ENCODE measurements at regions not wholly inside any gene's neighbourhood (a gene's known extent, or its start where the extent isn't known, plus 50 kb on each side); places are given as distances from the start of the nearest gene placed in this dataset.

- Histone ChIP-seq H3K9me3 (ENCODE audit: low read depth) (no peaks in the 10 kb centered on the region), H3K27me3 (replicated peaks; ENCODE audit: insufficient read depth) (peaks cover 18% of the 10 kb centered on the region; the same call in 1 of the 2 replicates), H2AFZ (no peak overlapping the region), H3K4me2 (ENCODE audit: unreplicated experiment) (no peak overlapping the region), H3K27ac (no peak overlapping the region), H3K4me1 (ENCODE audit: insufficient read depth) (no peaks in the 10 kb centered on the region), H3K9me2 (ENCODE audit: insufficient read depth) (no peaks in the 10 kb centered on the region), H3F3A (ENCODE audit: insufficient read depth) (no peaks in the 10 kb centered on the region), H3K4me3 (no peak overlapping the region), H3K9ac (no peak overlapping the region), H4K20me1 (ENCODE audit: insufficient read depth) (no peaks in the 10 kb centered on the region), H3K36me3 (ENCODE audit: low read depth) (no peaks in the 10 kb centered on the region), H3K79me2 (ENCODE audit: insufficient read depth) (no peaks in the 10 kb centered on the region)
- 23 to 42% methylated on average over 1 of the region's 1 CpG for WGBS, 2 experiments (ENCODE audit: low coverage in 1 of 2, low lambda C conversion rate in 2 of 2, missing lambda C conversion rate in 2 of 2)
- in situ Hi-C loops (cut with MboI): no loop called here
- no peak for DNase-seq
- no peak for TF ChIP-seq EZH2 (IDR thresholded peaks at IDR 0.05; ENCODE audit: insufficient read depth, poor library complexity, severe bottlenecking)
These were observed 174.8 kb upstream of the CLINT1 start for GRCh38 chr5:158033724-158034123.

- Histone ChIP-seq H3K79me2 (ENCODE audit: insufficient read depth) (no peaks in the 10 kb centered on the region), H3K9me3 (ENCODE audit: low read depth) (no peaks in the 10 kb centered on the region), H2AFZ (no peak overlapping the region), H3K4me2 (ENCODE audit: unreplicated experiment) (no peak overlapping the region), H3K9ac (no peak overlapping the region), H3K4me3 (no peak overlapping the region), H4K20me1 (ENCODE audit: insufficient read depth) (no peaks in the 10 kb centered on the region), H3K27ac (no peak overlapping the region), H3K9me2 (ENCODE audit: insufficient read depth) (no peaks in the 10 kb centered on the region), H3K36me3 (ENCODE audit: low read depth) (no peaks in the 10 kb centered on the region), H3K4me1 (ENCODE audit: insufficient read depth) (no peaks in the 10 kb centered on the region), H3F3A (ENCODE audit: insufficient read depth) (no peaks in the 10 kb centered on the region), H3K27me3 (replicated peaks; ENCODE audit: insufficient read depth) (peaks cover 18% of the 10 kb centered on the region; the same call in 1 of the 2 replicates)
- TF ChIP-seq EZH2 (IDR thresholded peaks at IDR 0.05; ENCODE audit: insufficient read depth, poor library complexity, severe bottlenecking) (no peak), EZH2phosphoT487 (IDR thresholded peaks at IDR 0.05; ENCODE audit: insufficient read depth, low read depth) (no peak)
- in situ Hi-C loops (cut with MboI): no loop called here
- WGBS, 2 experiments (ENCODE audit: low coverage in 1 of 2, low lambda C conversion rate in 2 of 2, missing lambda C conversion rate in 2 of 2): 87 to 95% methylated on average over 5 of the region's 5 CpGs
- DNase-seq: no peak
These were observed 174.1 kb upstream of the CLINT1 start for GRCh38 chr5:158033076-158033475.

- Histone ChIP-seq H3K4me2 (ENCODE audit: unreplicated experiment) (no peak overlapping the region), H3K4me1 (ENCODE audit: insufficient read depth) (peaks cover 1% of the 10 kb centered on the region), H4K20me1 (ENCODE audit: insufficient read depth) (no peaks in the 10 kb centered on the region), H3K9ac (no peak overlapping the region), H3K9me2 (ENCODE audit: insufficient read depth) (no peaks in the 10 kb centered on the region), H3K27me3 (replicated peaks; ENCODE audit: insufficient read depth) (peaks cover 18% of the 10 kb centered on the region; the same call in 1 of the 2 replicates), H3K27ac (no peak overlapping the region), H3F3A (ENCODE audit: insufficient read depth) (peaks cover 5% of the 10 kb centered on the region; the same call in 1 of the 2 replicates), H3K4me3 (no peak overlapping the region), H3K9me3 (ENCODE audit: low read depth) (no peaks in the 10 kb centered on the region), H3K36me3 (ENCODE audit: low read depth) (no peaks in the 10 kb centered on the region), H3K79me2 (ENCODE audit: insufficient read depth) (no peaks in the 10 kb centered on the region), H2AFZ (no peak overlapping the region)
- WGBS, 2 experiments (ENCODE audit: low coverage in 1 of 2, low lambda C conversion rate in 2 of 2, missing lambda C conversion rate in 2 of 2): 80 to 95% methylated on average over 1 of the region's 1 CpG
- TF ChIP-seq EZH2phosphoT487 (IDR thresholded peaks at IDR 0.05; ENCODE audit: insufficient read depth, low read depth): no peak
- no peak for TF ChIP-seq EZH2 (IDR thresholded peaks at IDR 0.05; ENCODE audit: insufficient read depth, poor library complexity, severe bottlenecking)
- DNase-seq: no peak
- in situ Hi-C loops (cut with MboI): no loop called here
These were observed 173.3 kb upstream of the CLINT1 start for GRCh38 chr5:158032246-158032645.

DNA sequence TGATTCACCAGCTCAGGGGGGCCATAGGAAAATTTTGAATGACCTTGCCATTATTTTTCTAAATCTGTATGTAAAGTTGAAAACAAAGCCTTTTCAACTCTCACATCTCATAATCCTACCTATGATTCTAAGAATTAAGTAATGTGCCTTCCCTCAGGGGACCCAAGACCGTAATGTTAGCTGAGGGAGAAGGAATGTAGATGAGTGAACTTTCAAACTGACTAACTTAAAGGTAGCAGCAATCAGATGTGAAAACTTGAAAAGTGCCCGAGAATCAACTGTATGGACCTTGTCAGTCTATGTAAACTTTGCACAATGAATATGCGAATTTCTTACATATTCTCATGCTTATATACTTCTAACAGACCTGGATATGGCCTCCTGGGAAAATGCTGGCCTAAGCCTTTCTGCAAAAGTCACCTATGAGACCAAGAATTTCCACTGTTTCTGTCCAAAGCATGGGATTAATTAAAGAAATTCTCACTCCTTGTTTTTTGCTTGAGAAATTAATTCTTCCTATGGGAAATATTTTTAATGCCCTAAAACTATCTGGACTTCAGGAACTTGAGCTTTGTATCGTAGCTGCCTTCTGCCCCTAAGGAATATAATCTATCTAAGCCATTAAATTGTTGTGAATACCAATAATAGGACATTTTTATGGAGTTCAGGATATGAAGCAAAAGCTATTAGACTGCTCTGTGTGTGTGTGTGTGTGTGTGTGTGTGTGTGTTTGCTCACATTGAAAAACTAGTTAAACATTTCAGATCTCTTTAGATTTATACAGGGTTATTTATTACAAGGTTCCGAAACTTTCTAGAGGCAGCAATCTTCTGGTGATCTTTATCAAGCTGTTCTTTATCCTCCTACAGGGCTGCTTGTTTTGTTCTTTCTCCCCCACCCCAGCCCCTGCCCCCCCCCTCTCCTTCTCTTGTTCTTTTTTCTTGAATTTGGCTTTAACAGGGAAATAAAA is 169.1 kb upstream of the CLINT1 start:
- no peaks in the 10 kb centered on the region for H3K9me3 ChIP-seq (ENCODE audit: low read depth)
- no peaks in the 10 kb centered on the region for H4K20me1 ChIP-seq (ENCODE audit: insufficient read depth)
- in situ Hi-C loops (cut with MboI): no loop called here
- H3K9ac ChIP-seq: no peak overlapping the region
- WGBS, 2 experiments (ENCODE audit: low coverage in 1 of 2, low lambda C conversion rate in 2 of 2, missing lambda C conversion rate in 2 of 2): 78% methylated on average over 5 of the region's 5 CpGs
- TF ChIP-seq EZH2phosphoT487 (IDR thresholded peaks at IDR 0.05; ENCODE audit: insufficient read depth, low read depth) (no peak), EZH2 (IDR thresholded peaks at IDR 0.05; ENCODE audit: insufficient read depth, poor library complexity, severe bottlenecking) (no peak)
- H2AFZ ChIP-seq: no peak overlapping the region
- H3K9me2 ChIP-seq (ENCODE audit: insufficient read depth): no peaks in the 10 kb centered on the region
- H3K36me3 ChIP-seq (ENCODE audit: low read depth): no peaks in the 10 kb centered on the region
- no peak overlapping the region for H3K4me3 ChIP-seq
- peaks cover 18% of the 10 kb centered on the region for H3F3A ChIP-seq (ENCODE audit: insufficient read depth)
- no peak for DNase-seq
- peaks cover 13% of the 10 kb centered on the region for H3K4me1 ChIP-seq (ENCODE audit: insufficient read depth)
- H3K27me3 ChIP-seq (replicated peaks; ENCODE audit: insufficient read depth): peaks cover 18% of the 10 kb centered on the region; the same call in 1 of the 2 replicates
- H3K79me2 ChIP-seq (ENCODE audit: insufficient read depth): no peaks in the 10 kb centered on the region
- H3K27ac ChIP-seq: no peak overlapping the region
- H3K4me2 ChIP-seq (ENCODE audit: unreplicated experiment): no peak overlapping the region

All from GM23248 (cell line).